Activated CD4-positive, alpha-beta T cell treated with anti-CD3 and anti-CD28 coated beads for 36 hours (primary cell): ENCODE measurements at regions not wholly inside any gene's neighbourhood (a gene's known extent, or its start where the extent isn't known, plus 50 kb on each side); places are given as distances from the start of the nearest gene placed in this dataset.

Source experiments
- ATAC-seq: fragments of 200-7000 bp; cut with Tn5 transposase; one replicate; pipeline ENCODE4 v1.10.0; 2021; ENCODE audit warnings: mild to moderate bottlenecking, moderate library complexity
- CTCF ChIA-PET: fragments of 350-600 bp; sonication (Branson Sonifier 250); formaldehyde crosslinking; loops from one replicate; lab custom pipeline; 2021; ENCODE audit warnings: antibody characterized with exemption; lab: Charles Lee
- POLR2A ChIA-PET: fragments of 350-600 bp; sonication (Branson Sonifier 250); formaldehyde crosslinking; loops from one replicate; lab custom pipeline; 2021; ENCODE audit warnings: antibody characterized with exemption, inconsistent platforms; lab: Charles Lee
- DNase-seq: peaks from one replicate; pipeline ENCODE4 v3.0.0-alpha.2; 2020
- H3K27ac Mint-ChIP-seq: one replicate; pipeline ENCODE4 v1.8.0; 2021; ENCODE audit warnings: mixed read lengths
- H3K27me3 Mint-ChIP-seq: one replicate; pipeline ENCODE4 v1.8.0; 2021; ENCODE audit warnings: mixed read lengths
- H3K36me3 Mint-ChIP-seq: one replicate; pipeline ENCODE4 v1.8.0; 2021; ENCODE audit warnings: low read depth, mixed read lengths
- H3K4me1 Mint-ChIP-seq: one replicate; pipeline ENCODE4 v1.8.0; 2021; ENCODE audit warnings: mixed read lengths
- H3K4me3 Mint-ChIP-seq: one replicate; pipeline ENCODE4 v1.8.0; 2021; ENCODE audit warnings: mild to moderate bottlenecking, moderate library complexity, mixed read lengths
- H3K9me3 Mint-ChIP-seq: one replicate; pipeline ENCODE4 v1.8.0; 2021; ENCODE audit warnings: low read depth, mixed read lengths
- intact Hi-C, 2 experiments: fragments of 100-400 bp; cut with DNase I in 1 of 2; cut with micrococcal nuclease in 1 of 2; formaldehyde crosslinking; loops; one replicate each; pipeline versions ENCODE4 v1.14.2 to v1.15.1; 2022 to 2024; cut with DNase I, micrococcal nuclease

DNA sequence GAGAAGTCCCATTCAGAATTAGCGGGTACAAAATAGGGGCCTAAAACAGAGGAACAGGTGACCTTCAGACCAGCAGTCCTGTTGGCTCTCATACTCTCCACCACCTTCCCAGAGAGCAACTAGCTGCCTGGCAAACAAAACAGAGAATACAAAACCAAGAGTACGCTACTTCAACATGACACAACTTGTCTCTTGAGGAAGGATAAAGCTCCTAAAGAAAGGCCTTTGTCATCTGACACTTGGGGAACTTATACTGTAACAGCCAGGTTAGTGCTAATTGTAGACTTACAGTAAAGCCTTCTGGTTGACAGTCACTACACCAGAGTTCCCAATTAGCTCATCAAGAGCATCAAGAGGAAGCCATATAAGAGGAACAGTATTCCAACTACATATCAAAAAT, 282.1 kb upstream of the NT5C1B start:
- Mint-ChIP-seq H3K4me3 (no peak overlapping the region), H3K36me3 (no peaks in the 10 kb centered on the region), H3K27ac (no peak overlapping the region), H3K27me3 (no peaks in the 10 kb centered on the region), H3K4me1 (no peaks in the 10 kb centered on the region), H3K9me3 (peaks cover 1% of the 10 kb centered on the region)
- DNase-seq = no peak
- intact Hi-C loops = no loop called here
- POLR2A ChIA-PET = no interaction called here
- ATAC-seq = no peak
- CTCF ChIA-PET = no interaction called here

DNA sequence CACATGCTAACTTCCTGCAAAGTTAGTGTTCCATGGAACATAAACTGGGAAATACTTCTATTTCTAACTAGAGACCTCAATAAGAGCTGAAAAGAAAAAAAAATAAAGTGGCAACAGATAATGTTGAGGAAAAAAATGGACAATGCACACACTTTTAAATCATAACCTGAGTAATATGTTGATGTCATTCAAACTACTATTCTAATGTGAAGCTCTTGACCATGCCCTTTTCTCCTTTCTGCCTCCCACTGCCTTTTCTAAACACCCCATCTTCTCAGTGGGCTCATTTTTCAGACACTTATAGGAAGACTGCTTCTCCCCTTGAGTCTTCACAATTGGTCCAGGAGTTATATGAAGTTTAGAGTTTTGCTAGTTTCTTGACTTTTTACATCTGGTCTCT, 280.9 kb upstream of the NT5C1B start:
- Mint-ChIP-seq H3K27ac (no peak overlapping the region), H3K4me1 (no peaks in the 10 kb centered on the region), H3K4me3 (no peak overlapping the region), H3K9me3 (no peaks in the 10 kb centered on the region), H3K27me3 (no peaks in the 10 kb centered on the region), H3K36me3 (no peaks in the 10 kb centered on the region)
- ATAC-seq = no peak
- intact Hi-C loops = no loop called here
- no peak for DNase-seq
- ChIA-PET POLR2A (no interaction called here), CTCF (interaction anchor here (0.6 kb wide), 1 partner anchor 467 kb away, joined by 3 read pairs; no protein-coding TSS in a partner anchor)

DNA sequence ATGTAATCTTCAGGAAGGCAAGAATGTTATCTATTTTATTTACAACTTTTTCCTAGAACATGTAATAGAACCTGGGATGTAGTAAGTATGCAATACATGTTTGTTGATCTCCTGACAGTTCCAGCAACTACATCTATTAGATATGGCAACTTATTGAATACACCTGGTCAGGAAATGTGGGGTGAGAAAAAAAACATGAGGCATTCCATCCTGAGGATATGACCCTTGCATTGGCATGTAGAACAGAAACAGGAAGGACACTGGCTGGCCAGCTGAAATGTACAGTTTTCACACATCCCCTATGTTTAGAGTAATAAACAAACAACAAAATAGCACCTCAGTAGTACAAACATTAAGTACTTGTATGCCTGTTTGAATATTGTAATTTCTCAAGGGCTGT, 272.6 kb upstream of the NT5C1B start:
- DNase-seq = no peak
- no peaks in the 10 kb centered on the region for H3K27me3 Mint-ChIP-seq
- H3K4me3 Mint-ChIP-seq = no peak overlapping the region
- intact Hi-C loops = no loop called here
- no peaks in the 10 kb centered on the region for H3K4me1 Mint-ChIP-seq
- POLR2A ChIA-PET = no interaction called here
- CTCF ChIA-PET = no interaction called here
- peaks cover 1% of the 10 kb centered on the region for H3K9me3 Mint-ChIP-seq
- H3K36me3 Mint-ChIP-seq = no peaks in the 10 kb centered on the region
- no peak for ATAC-seq
- no peak overlapping the region for H3K27ac Mint-ChIP-seq

DNA sequence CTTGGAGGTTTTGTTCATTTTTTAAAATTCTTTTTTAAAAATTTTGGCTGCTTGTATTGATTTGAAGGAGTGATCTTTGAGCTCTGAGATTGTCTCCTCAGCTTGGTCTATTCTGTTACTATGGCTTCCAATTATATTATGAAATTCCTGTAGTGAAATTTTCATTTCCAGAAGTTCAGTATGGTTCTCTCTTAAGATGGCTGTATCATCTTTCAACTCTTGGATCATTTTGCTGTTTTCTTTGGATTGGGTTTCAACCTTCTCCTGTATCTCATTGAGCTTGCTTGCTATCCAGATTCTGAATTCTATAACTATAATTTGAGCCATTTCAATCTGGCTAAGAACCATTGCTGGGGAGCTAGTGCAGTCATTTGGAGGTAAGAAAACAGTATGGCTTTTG, 270.8 kb upstream of the NT5C1B start:
- H3K27ac Mint-ChIP-seq = no peak overlapping the region
- CTCF ChIA-PET = no interaction called here
- ATAC-seq = no peak
- H3K4me3 Mint-ChIP-seq = no peak overlapping the region
- POLR2A ChIA-PET = no interaction called here
- H3K27me3 Mint-ChIP-seq = no peaks in the 10 kb centered on the region
- intact Hi-C loops = no loop called here
- H3K36me3 Mint-ChIP-seq = no peaks in the 10 kb centered on the region
- H3K4me1 Mint-ChIP-seq = no peaks in the 10 kb centered on the region
- H3K9me3 Mint-ChIP-seq = peaks cover 1% of the 10 kb centered on the region
- no peak for DNase-seq

DNA sequence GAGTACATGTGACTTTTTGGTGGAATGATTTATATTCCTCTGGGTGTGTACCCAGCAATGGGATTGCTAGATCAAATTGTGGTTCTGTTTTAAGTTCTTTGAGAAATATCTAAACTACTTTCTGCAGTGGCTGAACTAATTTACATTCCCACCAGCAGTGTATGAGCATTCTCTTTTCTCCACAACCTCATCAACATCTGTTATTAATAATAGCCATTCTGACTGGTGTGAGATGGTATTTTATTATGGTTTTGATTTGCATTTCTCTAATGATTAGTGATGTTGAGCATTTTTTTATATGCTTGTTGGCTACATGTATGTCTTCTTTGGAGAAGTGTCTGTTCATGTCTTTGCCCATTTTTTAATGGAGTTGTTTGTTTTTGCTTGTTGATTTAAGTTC, 267.4 kb upstream of the NT5C1B start:
- no peaks in the 10 kb centered on the region for H3K4me1 Mint-ChIP-seq
- ATAC-seq (no peak), DNase-seq (no peak)
- CTCF ChIA-PET = no interaction called here
- no peak overlapping the region for H3K4me3 Mint-ChIP-seq
- POLR2A ChIA-PET = no interaction called here
- no peak overlapping the region for H3K27ac Mint-ChIP-seq
- no peaks in the 10 kb centered on the region for H3K9me3 Mint-ChIP-seq
- intact Hi-C loops = no loop called here
- no peaks in the 10 kb centered on the region for H3K27me3 Mint-ChIP-seq
- H3K36me3 Mint-ChIP-seq = no peaks in the 10 kb centered on the region

DNA sequence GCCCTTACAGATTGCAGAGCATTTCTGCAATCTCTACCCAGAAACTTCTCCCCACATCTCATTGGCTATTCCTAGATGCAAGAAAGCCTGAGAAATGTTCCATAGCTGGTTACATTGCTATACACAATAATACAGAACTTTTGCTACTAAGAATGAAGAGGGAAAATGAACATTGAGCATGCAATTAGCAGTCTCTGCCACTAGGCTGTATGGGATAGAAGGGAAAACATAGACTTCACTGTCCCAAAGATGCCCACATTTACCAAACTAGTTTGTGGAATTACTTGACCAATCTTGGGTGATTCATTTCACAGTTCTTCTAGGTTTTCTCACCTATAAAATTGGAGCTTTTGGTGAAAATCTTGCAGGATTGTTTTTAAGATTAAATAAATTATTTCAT, 265.7 kb upstream of the NT5C1B start:
- Mint-ChIP-seq H3K36me3 (no peaks in the 10 kb centered on the region), H3K27me3 (no peaks in the 10 kb centered on the region), H3K4me1 (no peaks in the 10 kb centered on the region), H3K9me3 (no peaks in the 10 kb centered on the region), H3K27ac (no peak overlapping the region), H3K4me3 (no peak overlapping the region)
- ATAC-seq (no peak), DNase-seq (no peak)
- POLR2A ChIA-PET = no interaction called here
- CTCF ChIA-PET = interaction anchor here (0.6 kb wide), 1 partner anchor 22 kb away, joined by 3 read pairs; no protein-coding TSS in a partner anchor
- intact Hi-C loops = no loop called here

DNA sequence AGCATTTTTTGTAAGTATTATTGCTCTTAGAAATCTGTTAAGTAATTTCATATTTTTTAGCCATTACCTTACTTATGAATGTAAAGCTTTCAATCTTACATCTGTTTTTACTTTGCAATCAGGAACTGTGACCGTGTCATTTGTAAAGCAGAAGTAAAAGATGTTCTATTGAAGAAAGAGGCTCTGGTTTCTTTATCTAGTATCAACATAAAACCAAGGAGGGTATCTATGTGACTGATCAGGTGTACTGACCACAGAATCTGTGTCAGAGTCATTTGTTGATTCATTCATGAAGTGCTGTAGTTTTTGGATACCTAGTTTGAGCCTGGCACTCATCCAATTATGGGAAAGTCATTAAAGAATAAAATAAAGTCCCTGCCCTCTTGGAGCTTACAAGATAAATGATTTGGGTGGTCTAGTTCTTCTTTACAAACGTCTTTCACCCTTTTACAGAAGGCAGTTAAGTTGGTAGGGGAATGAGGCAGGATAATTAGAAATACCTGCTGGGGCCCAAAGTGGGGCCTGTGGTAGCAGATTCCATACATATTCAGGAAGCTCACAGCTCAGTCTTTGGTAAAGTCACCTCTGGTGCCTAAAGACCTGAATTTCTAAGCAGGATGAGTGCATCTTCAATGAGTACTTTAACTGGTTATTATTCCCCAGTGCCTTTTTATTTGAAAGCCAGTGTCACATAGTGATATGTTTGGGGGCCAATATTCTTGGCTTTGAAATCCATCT, 260.6 kb upstream of the NT5C1B start:
- H3K27ac Mint-ChIP-seq = no peak overlapping the region
- ATAC-seq (no peak), DNase-seq (no peak)
- H3K4me1 Mint-ChIP-seq = no peaks in the 10 kb centered on the region
- H3K9me3 Mint-ChIP-seq = no peaks in the 10 kb centered on the region
- no peak overlapping the region for H3K4me3 Mint-ChIP-seq
- intact Hi-C loops = no loop called here
- no peaks in the 10 kb centered on the region for H3K36me3 Mint-ChIP-seq
- ChIA-PET CTCF (no interaction called here), POLR2A (no interaction called here)
- H3K27me3 Mint-ChIP-seq = no peaks in the 10 kb centered on the region

DNA sequence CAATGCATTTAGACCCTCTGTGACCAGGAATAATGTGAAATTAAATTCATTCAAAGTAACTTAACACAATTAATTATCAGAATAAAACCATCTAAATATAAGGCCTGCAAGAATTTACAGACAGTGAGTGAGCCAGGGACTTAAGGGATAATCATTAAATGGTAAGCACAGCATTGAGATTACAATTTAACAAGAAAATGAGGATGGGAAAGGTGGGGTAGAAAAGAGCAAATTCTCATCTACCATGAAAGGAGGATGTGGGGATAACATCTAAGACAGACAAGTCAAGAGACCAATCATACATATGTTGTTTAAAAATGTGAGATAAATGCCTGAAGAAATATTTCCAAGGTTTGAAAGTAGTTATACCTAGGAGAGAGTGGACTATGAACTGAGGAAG, 259.3 kb upstream of the NT5C1B start:
- Mint-ChIP-seq H3K36me3 (no peaks in the 10 kb centered on the region), H3K27me3 (no peaks in the 10 kb centered on the region)
- POLR2A ChIA-PET = no interaction called here

DNA sequence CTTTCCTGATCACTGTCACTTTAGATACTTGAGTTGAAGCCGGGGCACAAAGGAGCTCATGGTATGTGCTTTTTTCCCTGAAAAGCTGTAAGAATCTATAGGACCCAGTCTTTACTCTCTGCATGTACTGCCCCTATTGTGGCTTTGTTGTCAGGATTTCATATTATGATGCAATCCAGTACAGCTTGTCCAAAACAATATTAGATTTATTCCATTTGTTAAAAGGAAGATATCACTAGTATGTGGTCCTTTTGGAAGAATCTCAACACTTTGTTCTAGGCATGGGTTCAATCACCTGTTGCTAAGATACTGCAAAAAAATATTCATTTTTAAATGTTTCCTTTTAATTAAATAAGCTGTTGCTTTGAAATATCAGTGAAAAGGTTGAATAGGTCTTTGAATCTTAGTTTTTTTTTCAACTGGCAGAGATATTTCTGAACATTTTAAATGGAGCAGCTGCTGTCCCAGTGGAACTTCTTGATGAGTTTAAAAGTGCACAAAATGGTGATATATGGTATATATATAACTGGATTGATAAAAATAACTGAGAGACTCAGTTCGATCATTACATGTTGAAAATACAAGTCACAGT, 256.6 kb upstream of the NT5C1B start:
- Mint-ChIP-seq H3K27ac (no peak overlapping the region), H3K36me3 (no peaks in the 10 kb centered on the region), H3K4me3 (no peak overlapping the region), H3K27me3 (no peaks in the 10 kb centered on the region), H3K9me3 (no peaks in the 10 kb centered on the region), H3K4me1 (no peaks in the 10 kb centered on the region)
- POLR2A ChIA-PET = no interaction called here
- DNase-seq = no peak
- CTCF ChIA-PET = no interaction called here
- intact Hi-C loops = no loop called here
- ATAC-seq = no peak

More for the DNA sequence above, 259.3 kb upstream of the NT5C1B start:
- Mint-ChIP-seq H3K9me3 (no peaks in the 10 kb centered on the region), H3K4me1 (no peaks in the 10 kb centered on the region), H3K27ac (no peak overlapping the region), H3K4me3 (no peak overlapping the region)
- DNase-seq = no peak
- CTCF ChIA-PET = no interaction called here
- ATAC-seq = no peak
- intact Hi-C loops = no loop called here

DNA sequence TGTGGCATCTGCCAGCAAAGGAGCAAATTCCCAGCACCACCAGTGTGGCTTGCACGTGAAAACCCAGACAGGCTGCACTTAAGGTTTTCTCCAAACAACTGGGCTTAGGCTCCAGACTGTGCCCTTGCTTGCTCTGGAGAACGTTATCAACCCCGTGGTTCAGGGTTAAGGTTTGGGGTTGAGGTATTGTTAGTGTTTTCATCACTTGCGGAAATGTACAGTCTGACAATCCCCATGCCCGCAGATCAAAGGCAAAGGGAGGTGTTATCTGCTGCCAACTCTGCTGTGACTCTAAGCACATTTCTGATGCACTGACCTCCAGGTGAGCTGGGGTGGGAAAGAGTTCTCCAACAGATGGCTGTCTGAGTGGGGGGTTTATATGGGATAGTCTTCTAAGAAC, 253.5 kb upstream of the NT5C1B start:
- POLR2A ChIA-PET = no interaction called here
- DNase-seq (no peak), ATAC-seq (no peak)
- Mint-ChIP-seq H3K27ac (no peak overlapping the region), H3K4me3 (no peak overlapping the region), H3K36me3 (no peaks in the 10 kb centered on the region), H3K4me1 (no peaks in the 10 kb centered on the region), H3K9me3 (no peaks in the 10 kb centered on the region), H3K27me3 (no peaks in the 10 kb centered on the region)
- CTCF ChIA-PET = no interaction called here
- intact Hi-C loops = no loop called here

DNA sequence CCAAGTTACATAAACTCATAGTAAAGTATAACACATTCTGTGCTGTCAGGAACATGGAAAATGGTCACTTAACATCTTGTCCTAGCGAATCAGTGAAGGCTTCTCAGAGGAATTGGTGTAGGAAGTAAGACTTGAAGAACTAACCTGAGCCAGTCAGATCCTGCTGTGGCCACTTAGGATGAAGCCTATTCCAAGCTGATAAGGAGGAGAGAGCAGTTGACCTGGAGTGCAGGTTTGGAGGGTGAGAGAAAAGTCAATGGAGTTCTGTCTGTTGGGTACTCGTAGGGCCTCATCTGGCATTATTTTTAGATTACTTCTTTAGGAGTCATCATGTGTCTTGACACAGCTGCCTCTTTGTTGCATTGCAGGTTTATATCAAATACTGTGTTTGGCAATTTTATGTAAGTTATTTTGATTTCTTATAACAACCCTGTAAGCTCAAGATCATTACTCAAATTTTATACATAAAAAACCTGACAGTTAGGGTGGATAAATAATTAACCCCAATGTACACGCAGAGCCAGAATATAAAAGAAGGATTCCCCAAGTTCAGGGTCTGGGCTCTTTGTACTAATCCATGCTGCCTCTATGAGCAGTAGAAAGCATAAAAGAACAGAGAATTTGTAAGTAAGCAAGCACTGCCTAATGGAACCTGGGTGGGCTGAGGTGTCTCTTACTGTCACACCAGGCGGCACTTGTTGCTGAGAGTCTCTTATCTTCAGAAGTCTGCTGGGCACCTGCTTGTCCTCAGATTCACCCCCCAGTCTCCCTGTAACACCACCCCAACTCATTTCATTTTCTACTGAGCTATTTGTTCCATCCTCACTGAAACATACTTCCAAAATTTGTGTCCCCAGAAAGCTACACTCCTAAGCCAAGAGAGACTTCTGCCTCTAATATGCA, 252.1 kb upstream of the NT5C1B start:
- ChIA-PET POLR2A (no interaction called here), CTCF (no interaction called here)
- no peaks in the 10 kb centered on the region for H3K36me3 Mint-ChIP-seq
- H3K4me3 Mint-ChIP-seq = no peak overlapping the region
- no peaks in the 10 kb centered on the region for H3K27me3 Mint-ChIP-seq
- ATAC-seq = no peak
- no peak for DNase-seq
- intact Hi-C loops = no loop called here
- no peaks in the 10 kb centered on the region for H3K9me3 Mint-ChIP-seq
- no peaks in the 10 kb centered on the region for H3K4me1 Mint-ChIP-seq
- H3K27ac Mint-ChIP-seq = no peak overlapping the region

DNA sequence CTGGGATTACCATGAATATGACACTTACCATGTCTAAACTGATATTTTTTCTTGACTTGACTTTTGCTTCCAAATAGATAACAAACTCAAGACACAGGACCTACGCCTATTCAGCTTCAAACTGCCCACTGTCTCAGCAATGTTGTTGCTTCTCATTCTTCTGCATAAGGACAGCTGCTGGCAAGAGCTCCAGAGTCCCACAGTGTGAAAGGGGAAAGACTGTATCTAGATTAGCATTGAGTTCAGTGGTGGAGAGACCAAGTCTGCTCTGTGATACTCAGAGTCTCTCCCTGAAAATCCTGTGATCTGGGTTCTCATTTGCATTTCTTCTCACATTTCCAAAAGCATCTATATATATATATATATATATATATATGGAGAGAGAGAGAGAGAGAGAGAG, 247.9 kb upstream of the NT5C1B start:
- H3K27ac Mint-ChIP-seq = no peak overlapping the region
- ATAC-seq (no peak), DNase-seq (no peak)
- H3K9me3 Mint-ChIP-seq = no peaks in the 10 kb centered on the region
- no peaks in the 10 kb centered on the region for H3K36me3 Mint-ChIP-seq
- H3K27me3 Mint-ChIP-seq = no peaks in the 10 kb centered on the region
- ChIA-PET POLR2A (no interaction called here), CTCF (no interaction called here)
- intact Hi-C loops = no loop called here
- no peak overlapping the region for H3K4me3 Mint-ChIP-seq
- no peaks in the 10 kb centered on the region for H3K4me1 Mint-ChIP-seq
